Dedifferentiated amniotic fluid mesenchymal stem cell (primary cell): ENCODE measurements at regions not wholly inside any gene's neighbourhood (a gene's known extent, or its start where the extent isn't known, plus 50 kb on each side); places are given as distances from the start of the nearest gene placed in this dataset.

Source experiments
- DNase-seq: peaks from one replicate; pipeline ENCODE4 v3.0.0-alpha.2; 2016; ENCODE audit errors: extremely low spot score

DNA sequence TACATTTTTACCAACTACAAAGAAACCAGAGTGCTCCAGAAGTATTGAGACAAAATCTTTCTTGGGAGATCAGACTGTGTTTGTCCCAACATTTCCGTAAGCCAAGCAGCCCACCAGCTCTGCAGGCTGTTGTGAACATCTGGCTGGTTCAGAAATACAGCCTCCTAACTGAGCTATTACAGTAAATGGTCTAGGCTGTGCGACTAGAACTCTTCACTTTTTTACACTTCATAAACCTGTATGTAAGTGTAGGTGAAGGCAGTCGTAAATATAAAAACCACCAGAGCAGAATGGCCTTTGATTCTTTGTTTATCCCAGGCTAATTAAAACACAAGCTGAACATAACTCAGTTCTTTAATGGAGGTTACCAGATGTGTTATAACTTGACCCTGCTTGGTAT, 235.3 kb downstream of the ARRDC4 start:
- no peak for DNase-seq

GRCh38 chr15:98196371-98196770, 235.9 kb downstream of the ARRDC4 start:
- no peak for DNase-seq

DNA sequence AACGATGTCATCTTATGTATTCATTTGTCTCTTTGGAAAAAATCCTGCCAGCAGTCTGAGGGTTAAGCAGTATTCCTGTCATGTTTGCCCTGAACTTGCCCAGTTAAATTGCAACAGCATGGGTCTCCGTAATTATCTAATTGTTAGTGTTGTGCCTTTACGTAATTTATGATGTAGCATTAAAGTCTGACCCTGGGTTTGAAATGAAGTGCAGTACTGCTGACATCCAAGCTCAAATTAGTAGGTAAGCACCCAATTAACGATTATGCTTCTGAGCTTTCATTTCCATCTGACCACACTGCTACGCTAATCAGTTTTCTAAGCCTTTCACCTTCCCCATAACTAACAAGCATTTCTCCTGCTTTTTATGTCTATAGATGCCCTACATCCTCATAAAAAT, 241.8 kb downstream of the ARRDC4 start:
- no peak for DNase-seq

DNA sequence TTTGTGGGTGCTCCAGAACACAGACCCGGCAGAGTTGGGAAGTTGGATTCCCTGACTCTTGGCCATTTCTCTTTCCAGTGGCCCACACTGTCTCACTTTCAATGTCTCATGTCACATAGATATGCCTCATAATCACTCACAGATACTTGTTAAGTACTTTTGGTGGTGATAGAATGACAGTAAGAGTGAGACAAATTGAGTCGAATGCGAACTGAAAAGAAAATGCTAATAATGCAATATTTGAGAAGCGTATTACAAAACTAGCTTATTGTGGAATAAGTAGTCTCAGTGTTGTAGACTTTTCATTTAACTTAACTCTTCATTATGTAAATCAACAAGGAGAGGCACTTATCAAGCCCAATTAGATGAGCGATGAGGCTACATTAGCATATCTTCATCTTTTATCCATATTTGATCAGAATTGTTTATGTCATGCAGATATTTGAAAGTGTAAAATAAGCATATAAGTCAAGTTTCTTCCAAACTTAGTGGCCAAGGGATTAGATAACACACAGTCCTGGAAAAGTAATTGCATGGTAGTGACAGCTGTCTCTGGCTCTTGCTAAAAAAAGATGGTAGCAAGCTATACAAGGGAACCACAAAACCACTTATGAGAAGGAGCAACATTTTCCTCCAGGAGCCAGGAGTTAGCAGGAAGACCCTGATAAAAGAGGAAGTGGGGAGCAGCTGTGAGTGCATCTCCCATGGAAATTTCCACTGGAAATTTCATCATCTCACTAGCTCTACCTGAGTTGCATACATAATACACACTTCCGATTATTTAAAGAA, 243.6 kb downstream of the ARRDC4 start:
- no peak for DNase-seq

GRCh38 chr15:98207928-98208327, 247.4 kb downstream of the ARRDC4 start:
- no peak for DNase-seq

GRCh38 chr15:98213346-98213979, 253.0 kb downstream of the ARRDC4 start:
- DNase-seq = no peak

- no peak for DNase-seq
These were observed 255.7 kb downstream of the ARRDC4 start for GRCh38 chr15:98216166-98216565.

GRCh38 chr15:98217356-98217755, 256.9 kb downstream of the ARRDC4 start:
- DNase-seq = no peak

GRCh38 chr15:98221144-98221543, 260.6 kb downstream of the ARRDC4 start:
- DNase-seq = no peak

GRCh38 chr15:98221577-98221976, 261.1 kb downstream of the ARRDC4 start:
- no peak for DNase-seq

DNA sequence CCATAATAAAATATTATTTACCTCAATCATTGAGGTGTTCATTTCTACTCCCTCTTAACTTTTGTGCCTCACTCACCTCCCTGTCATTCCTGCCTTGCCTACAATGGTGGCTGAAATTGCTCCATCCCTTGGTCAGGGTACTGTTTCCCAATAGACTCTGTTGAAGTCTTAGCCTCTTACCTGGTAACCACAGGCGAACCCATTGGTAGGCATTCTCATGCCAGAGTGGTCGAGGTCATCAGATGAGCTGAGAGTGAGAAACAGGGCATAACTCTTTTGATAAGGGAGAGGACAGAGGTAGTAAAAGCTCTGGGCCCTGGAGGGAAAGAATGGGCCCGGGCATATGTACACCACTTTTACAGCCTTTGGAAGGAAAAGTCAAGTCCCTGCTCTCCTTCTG, 265.6 kb downstream of the ARRDC4 start:
- DNase-seq = no peak

DNA sequence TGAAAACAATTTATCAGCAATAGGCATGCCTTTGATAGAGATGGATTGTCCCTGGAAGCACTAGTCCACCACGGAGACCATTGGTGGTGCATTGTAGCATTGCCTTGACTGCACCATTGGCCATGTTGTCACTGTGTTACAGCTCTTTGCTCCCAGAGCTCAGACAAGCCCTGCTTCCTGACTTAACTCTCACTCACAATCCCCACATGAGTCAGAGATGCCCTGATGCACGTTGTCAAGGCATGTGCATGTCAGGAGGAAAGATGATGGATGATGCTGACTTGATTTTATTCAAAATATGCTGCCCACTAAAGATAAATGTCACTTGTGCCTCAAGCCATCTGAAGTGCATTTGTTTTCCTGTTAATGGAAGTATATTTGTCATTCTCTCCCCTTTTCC, 266.1 kb downstream of the ARRDC4 start:
- DNase-seq = no peak

GRCh38 chr15:98228846-98229245, 268.3 kb downstream of the ARRDC4 start:
- no peak for DNase-seq

GRCh38 chr15:98230975-98231374, 270.5 kb downstream of the ARRDC4 start:
- DNase-seq = no peak

DNA sequence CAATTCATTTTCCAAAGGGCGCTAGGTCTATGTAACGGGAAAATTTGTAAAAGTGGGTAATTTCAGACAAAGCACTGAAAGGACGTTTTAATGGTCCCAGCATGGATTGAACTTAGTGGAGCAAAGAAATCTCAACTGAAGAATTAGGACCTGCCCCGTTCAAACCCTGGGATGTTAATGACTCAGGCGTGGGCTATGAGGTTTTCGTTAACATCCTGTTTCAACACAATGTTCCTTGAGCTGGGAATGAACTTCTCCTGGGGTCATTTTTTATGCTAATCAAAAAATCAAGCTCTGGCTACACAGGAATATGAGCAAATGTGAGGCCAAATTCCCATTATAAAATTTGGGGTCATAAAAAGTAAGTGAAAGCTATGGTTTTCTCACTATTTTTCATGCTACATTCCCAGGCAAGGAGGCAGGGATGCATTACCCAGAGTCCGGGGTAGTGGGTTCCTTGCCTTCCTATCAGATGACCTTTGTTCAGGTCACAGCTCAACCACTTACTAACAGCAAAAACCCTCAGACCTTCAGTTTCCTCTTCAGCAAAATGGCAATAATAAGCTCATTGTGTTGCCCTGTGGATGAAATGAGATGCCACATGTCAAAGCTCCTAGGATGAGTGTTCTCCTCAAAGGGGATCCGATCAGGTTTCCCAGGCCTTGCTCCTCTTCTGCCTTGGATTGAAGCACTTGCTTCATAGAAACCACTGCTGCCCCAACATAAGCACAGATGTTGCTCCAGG, 271.4 kb downstream of the ARRDC4 start:
- no peak for DNase-seq

GRCh38 chr15:98232761-98233160, 272.3 kb downstream of the ARRDC4 start:
- DNase-seq = no peak

DNA sequence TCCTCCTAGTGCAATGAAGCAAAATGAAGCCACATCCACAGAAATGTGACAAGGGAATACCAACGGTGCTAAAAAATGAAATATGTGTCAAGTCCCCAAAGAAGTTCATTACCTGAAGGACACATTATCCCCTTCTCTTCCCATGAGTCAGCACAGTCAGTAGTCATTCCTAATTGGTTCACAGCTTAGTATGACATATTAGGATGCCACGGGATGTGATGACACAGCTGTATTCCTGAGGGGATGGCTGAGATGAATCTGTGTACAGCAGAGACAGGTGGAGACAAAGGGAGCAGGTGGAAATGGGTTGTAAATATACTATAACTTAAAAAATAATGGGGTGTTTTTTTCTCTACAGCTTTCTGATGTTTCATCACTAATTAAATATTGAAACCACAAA, 273.4 kb downstream of the ARRDC4 start:
- no peak for DNase-seq

- no peak for DNase-seq
These were observed 279.8 kb downstream of the ARRDC4 start for GRCh38 chr15:98240303-98240702.

GRCh38 chr15:98241032-98241554, 280.6 kb downstream of the ARRDC4 start:
- DNase-seq = no peak

GRCh38 chr15:98257290-98257689, 296.8 kb downstream of the ARRDC4 start:
- no peak for DNase-seq

DNA sequence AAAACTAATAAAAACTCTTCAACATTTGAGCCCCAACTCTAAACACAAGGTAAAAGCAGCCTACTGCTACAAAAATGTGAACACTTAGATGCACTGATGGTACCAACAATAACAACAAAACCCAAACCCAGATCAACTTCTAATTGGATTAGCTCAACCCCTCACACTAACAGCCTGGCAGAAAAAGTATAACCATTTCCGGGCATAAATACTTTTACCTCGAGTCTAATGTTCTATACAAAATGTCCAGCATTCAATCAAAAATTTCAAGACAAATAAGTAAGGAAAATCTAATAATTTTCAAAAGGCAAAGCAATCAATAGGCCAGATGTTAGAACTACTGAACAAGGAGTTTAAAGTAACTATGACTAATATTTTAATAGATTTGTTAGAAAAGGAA, 303.3 kb downstream of the ARRDC4 start:
- DNase-seq = no peak

DNA sequence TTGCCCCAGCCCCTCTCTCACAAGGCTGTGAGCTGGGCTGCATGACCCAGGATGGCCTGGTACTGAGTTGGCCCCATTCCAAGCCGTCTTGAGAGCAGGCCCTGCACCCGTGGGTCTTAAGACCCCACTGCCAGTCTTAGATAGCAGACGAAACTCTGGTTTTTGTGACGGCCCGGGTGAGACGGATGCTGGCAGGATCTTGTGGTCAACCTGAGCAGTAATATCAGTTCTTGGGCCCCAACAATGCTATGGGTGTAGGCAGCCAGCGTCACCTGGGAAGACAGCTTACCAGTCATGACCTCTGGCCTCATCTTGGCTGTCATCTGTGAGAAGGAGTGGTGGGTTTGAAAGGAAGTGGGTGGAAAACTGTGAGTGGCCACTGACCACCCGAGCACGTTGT, 305.8 kb downstream of the ARRDC4 start:
- DNase-seq = no peak

- DNase-seq = no peak
These were observed 307.7 kb downstream of the ARRDC4 start for GRCh38 chr15:98268163-98268562.
